K562 (cell line): ENCODE measurements at regions not wholly inside any gene's neighbourhood (a gene's known extent, or its start where the extent isn't known, plus 50 kb on each side); places are given as distances from the start of the nearest gene placed in this dataset.
A peak's percentile ranks its signal among the peaks of the same experiment; 100 is the strongest.

ENCODE experiments used
- ATAC-seq: fragments of 200-7000 bp; cut with Tn5 transposase; 3 replicates; pipeline ENCODE4 v1.9.1; 2020; ENCODE audit warnings: moderate library complexity
- BruUV-seq: library from RNA; stranded (reverse); fragments of 400-500 nt; replicated peaks from 2 replicates; lab custom pipeline; 2021; lab: Mats Ljungman, UMichigan
- CTCF ChIA-PET: fragments of 300-600 bp; formaldehyde crosslinking; extraction: SDS; loops from one replicate; lab custom pipeline; 2021; ENCODE audit warnings: low intra/inter-chr PET ratio; lab: Yijun Ruan, JAX
- POLR2A ChIA-PET: fragments of 300-600, 350-650 bp; sonication (Branson Sonifier 250); formaldehyde crosslinking; extraction: SDS; loops from one replicate; lab custom pipeline; 2021; ENCODE audit warnings: antibody characterized with exemption, inconsistent platforms; lab: Yijun Ruan, JAX
- DNase-seq, 4 experiments: peaks; one replicate each; pipeline versions ENCODE4 v3.0.0 to v3.0.0-alpha.2; 2011 to 2018; ENCODE audit warnings: low spot score in 3 of 4, mixed read lengths in 3 of 4; ENCODE audit errors: extremely low read depth in 1 of 4
- FAIRE-seq: peaks from 2 replicates; lab custom pipeline; 2011; peaks lifted over from hg19 to GRCh38; lab: Jason Lieb, UNC
- H2AFZ ChIP-seq: 2 replicates; pipeline ENCODE4 v1.6.0; 2011; ENCODE audit warnings: low read depth, low read length, control low read depth, inconsistent platforms
- H3K27ac ChIP-seq: fragments of 200-600 bp; 3 replicates; pipeline ENCODE4 v1.8.0; 2011; ENCODE audit warnings: low read depth, mild to moderate bottlenecking, control low read depth, inconsistent platforms, low read length, moderate library complexity, mixed read lengths; ENCODE audit errors: extremely low read depth
- H3K27me3 ChIP-seq, 2 experiments: fragments of 300-600 bp in 1 of 2; 2 replicates in 1 of 2; 3 replicates in 1 of 2; pipeline versions ENCODE4 v1.6.0 to v1.8.0; 2011; ENCODE audit warnings: inconsistent platforms in 2 of 2, low read length in 2 of 2, mild to moderate bottlenecking in 1 of 2, mixed read lengths in 1 of 2, moderate library complexity in 1 of 2; ENCODE audit not compliant: control insufficient read depth in 2 of 2, insufficient read depth in 2 of 2
- H3K36me3 ChIP-seq: fragments of 300-600 bp; 3 replicates; pipeline ENCODE4 v1.8.0; 2011; ENCODE audit warnings: mild to moderate bottlenecking, low read length, inconsistent platforms; ENCODE audit not compliant: control insufficient read depth, insufficient read depth
- H3K4me1 ChIP-seq, 2 experiments: fragments of 200-600 bp in 1 of 2; replicated peaks in 1 of 2; 2 replicates in 1 of 2; 3 replicates in 1 of 2; pipeline versions ENCODE4 v1.5.1 to v1.8.0; 2011; ENCODE audit warnings: inconsistent platforms in 2 of 2, low read length in 2 of 2, mild to moderate bottlenecking in 1 of 2, mixed read lengths in 1 of 2, moderate library complexity in 1 of 2; ENCODE audit not compliant: control insufficient read depth in 2 of 2, insufficient read depth in 2 of 2
- H3K4me2 ChIP-seq: 2 replicates; pipeline ENCODE4 v1.6.1; 2011; ENCODE audit warnings: low read length, control low read depth, inconsistent platforms, mixed read lengths; ENCODE audit not compliant: insufficient read depth
- H3K4me3 ChIP-seq: fragments of 200-600 bp; sonication (generic), shearing (Covaris generic); 2 replicates; pipeline ENCODE4 v1.5.1; 2016; ENCODE audit warnings: control low read depth, inconsistent platforms
- H3K79me2 ChIP-seq: fragments of 200-600 bp; 3 replicates; pipeline ENCODE4 v1.8.0; 2011; ENCODE audit warnings: low read length, inconsistent platforms; ENCODE audit not compliant: control insufficient read depth, insufficient read depth
- H3K9ac ChIP-seq, 2 experiments: 2 replicates each; pipeline versions ENCODE4 v1.6.0 to v1.6.1; 2011; ENCODE audit warnings: low read depth in 2 of 2, low read length in 2 of 2, control low read depth in 1 of 2, inconsistent platforms in 1 of 2, mild to moderate bottlenecking in 1 of 2, mixed read lengths in 1 of 2; ENCODE audit not compliant: insufficient read depth in 1 of 2
- H3K9me1 ChIP-seq: one replicate; pipeline ENCODE4 v1.6.0; 2011; ENCODE audit warnings: inconsistent platforms, mild to moderate bottlenecking, low read length, moderate library complexity; ENCODE audit not compliant: control insufficient read depth, insufficient read depth
- H3K9me3 ChIP-seq: replicated peaks from 2 replicates; pipeline ENCODE4 v1.5.1; 2011; ENCODE audit warnings: low read depth, low read length, inconsistent platforms; ENCODE audit not compliant: control insufficient read depth, insufficient read depth
- H4K20me1 ChIP-seq: replicated peaks from 2 replicates; pipeline ENCODE4 v1.6.1; 2011; ENCODE audit warnings: low read length, inconsistent platforms, mixed read lengths; ENCODE audit not compliant: control insufficient read depth, insufficient read depth
- ATF3 ChIP-seq, 2 experiments: fragments of 450-650 bp in 1 of 2; sonication (generic) in 1 of 2; formaldehyde crosslinking in 1 of 2; IDR thresholded peaks in 1 of 2; conservative IDR thresholded peaks in 1 of 2; 2 replicates each; pipeline versions ENCODE4 v1.6.1 to v1.8.1; 2016 to 2023; ENCODE audit warnings: mild to moderate bottlenecking in 2 of 2, moderate library complexity in 2 of 2, inconsistent platforms in 1 of 2, missing genetic modification reagents in 1 of 2
- CBX3 ChIP-seq, 2 experiments: IDR thresholded peaks; 1 replicate in 1 of 2; 2 replicates in 1 of 2; pipeline ENCODE4 v1.6.1; 2012; ENCODE audit warnings: inconsistent platforms in 2 of 2, low read length in 2 of 2, borderline replicate concordance in 1 of 2, control low read depth in 1 of 2
- CREB3L1 ChIP-seq: fragments of 450-650 bp; IDR thresholded peaks from 2 replicates; pipeline ENCODE4 v1.6.1; 2014; ENCODE audit warnings: low read depth, mild to moderate bottlenecking, moderate library complexity, borderline replicate concordance
- ETS1 ChIP-seq: conservative IDR thresholded peaks from 2 replicates; pipeline ENCODE4 v1.6.1; 2011; ENCODE audit warnings: low read depth, mild to moderate bottlenecking, low read length; ENCODE audit not compliant: control insufficient read depth
- GMEB1 ChIP-seq: fragments of 250-450 bp; sonication (Bioruptor Pico); IDR thresholded peaks from 2 replicates; pipeline ENCODE4 v1.4.0; 2020; ENCODE audit warnings: mild to moderate bottlenecking
- HNRNPH1 ChIP-seq: fragments of 200-400 bp; formaldehyde crosslinking; optimal IDR thresholded peaks from 2 replicates; pipeline ENCODE3; 2017; ENCODE audit warnings: low read depth, mild to moderate bottlenecking, low read length, moderate library complexity
- MAFG ChIP-seq: fragments of 450-650 bp; conservative IDR thresholded peaks from 2 replicates; pipeline ENCODE4 v1.6.1; 2016; ENCODE audit warnings: missing genetic modification characterization, missing compliant biosample characterization
- MEF2D ChIP-seq: conservative IDR thresholded peaks from 2 replicates; pipeline ENCODE4 v1.6.1; 2016; ENCODE audit warnings: low read depth, missing genetic modification characterization, missing compliant biosample characterization
- MYNN ChIP-seq, 2 experiments: sonication (generic); formaldehyde crosslinking in 1 of 2; IDR thresholded peaks; 2 replicates each; pipeline versions ENCODE4 v1.5.0 to v1.6.1; 2016 to 2020; ENCODE audit warnings: antibody characterized with exemption in 1 of 2, missing genetic modification reagents in 1 of 2
- SMAD3 ChIP-seq: fragments of 450-650 bp; formaldehyde crosslinking; conservative IDR thresholded peaks from 2 replicates; pipeline ENCODE4 v1.4.0; 2020; ENCODE audit warnings: mild to moderate bottlenecking
- XRCC3 ChIP-seq: fragments of 450-650 bp; IDR thresholded peaks from 2 replicates; pipeline ENCODE4 v1.6.1; 2017; ENCODE audit warnings: mild to moderate bottlenecking, moderate library complexity
- ZNF143 ChIP-seq: sonication (generic); formaldehyde crosslinking; IDR thresholded peaks from 2 replicates; pipeline ENCODE4 v1.9.0; 2022; ENCODE audit warnings: mild to moderate bottlenecking, missing genetic modification reagents
- ZNF696 ChIP-seq: fragments of 250-450 bp; sonication (Bioruptor Pico); conservative IDR thresholded peaks from 2 replicates; pipeline ENCODE4 v1.4.0; 2020; ENCODE audit warnings: mild to moderate bottlenecking, moderate library complexity
- WGBS: fragments of 100-300 bp; shearing (Covaris generic); methylation state at CpG from one replicate; pipeline ENCODE4 v1.1.6; 2016; ENCODE audit warnings: low coverage, mixed read lengths; ENCODE audit not compliant: insufficient coverage; ENCODE audit errors: missing lambda C conversion rate; 5-methylcytosine and 5-hydroxymethylcytosine counted together
- in situ Hi-C: fragments of 300-500 bp; cut with MboI; formaldehyde crosslinking; loops from 4 replicates; pipeline ENCODE4 v1.15.0; 2018; ENCODE audit warnings: inconsistent platforms, mixed read lengths
- intact Hi-C: fragments of 100-400 bp; cut with micrococcal nuclease; formaldehyde crosslinking; loops from 2 replicates; pipeline ENCODE4 v1.14.2; 2022

GRCh38 chr20:56816349-56816748 is 187.2 kb downstream of the TFAP2C start (continued):
- TF ChIP-seq ATF3 (IDR thresholded peaks at IDR 0.05), result 0 out of 2 replicates have a peak, but pooled peaks have one; percentile 14
- no peak for TF ChIP-seq ATF3 (CRISPR knock-in tag; conservative IDR thresholded peaks at IDR 0.05)

- Histone ChIP-seq H3K4me2 (no peak overlapping the region), H3K79me2 (no peaks in the 10 kb centered on the region), H3K27me3 (peaks cover 0 to 33% of the 10 kb centered on the region in 2 experiments; a peak in 4 of 5 replicates), H3K9me1 (no peaks in the 10 kb centered on the region), H3K9me3 (no peaks in the 10 kb centered on the region), H4K20me1 (no peaks in the 10 kb centered on the region), H3K36me3 (no peaks in the 10 kb centered on the region), H3K4me3 (no peak overlapping the region), H3K4me1 (no peaks in the 10 kb centered on the region), H3K9ac (no peak overlapping the region), H3K27ac (no peak overlapping the region), H2AFZ (no peak overlapping the region)
- ATAC-seq (no peak), FAIRE-seq (no peak), DNase-seq (no peak)
- intact Hi-C loops (no loop called here), in situ Hi-C loops (no loop called here)
- CTCF ChIA-PET, result no interaction called here
- POLR2A ChIA-PET, result no interaction called here
- no TSS peak for BruUV-seq
- WGBS, result 0% methylated on average over 5 of the region's 6 CpGs
- no peak for TF ChIP-seq CREB3L1
- TF ChIP-seq SMAD3, result no peak
- TF ChIP-seq GMEB1 (CRISPR knock-in tag), result no peak
- no peak for TF ChIP-seq ZNF143
- TF ChIP-seq CBX3 (IDR thresholded peaks at IDR 0.05; ENCODE audit: borderline replicate concordance in 1 of 2, low read length in 2 of 2), result no peak
- peak; percentile 98 for TF ChIP-seq MYNN (IDR thresholded peaks at IDR 0.05)
- TF ChIP-seq MYNN (CRISPR knock-in tag; IDR thresholded peaks at IDR 0.05), result peak; percentile 62; the same call in 1 of the 2 replicates
- no peak for TF ChIP-seq HNRNPH1
- no peak for TF ChIP-seq XRCC3
- TF ChIP-seq MEF2D (tag), result no peak
- TF ChIP-seq ZNF696 (CRISPR knock-in tag), result no peak
- TF ChIP-seq MAFG (tag), result 0 out of 2 replicates have a peak, but pooled peaks have one; percentile 29
- TF ChIP-seq ETS1, result no peak
Observed at GRCh38 chr20:56817780-56818675, 188.9 kb downstream of the TFAP2C start.
